Erythroblast (primary cell): ENCODE measurements at regions not wholly inside any gene's neighbourhood (a gene's known extent, or its start where the extent isn't known, plus 50 kb on each side); places are given as distances from the start of the nearest gene placed in this dataset.

Experiments used
- GATA1 ChIP-seq: IDR thresholded peaks from 2 replicates; pipeline ENCODE4 v1.6.1; 2011; ENCODE audit warnings: low read depth, mild to moderate bottlenecking, control low read depth, low read length, moderate library complexity
- POLR2A ChIP-seq: IDR thresholded peaks from 2 replicates; pipeline ENCODE4 v1.6.1; 2011; ENCODE audit warnings: mild to moderate bottlenecking, low read length

- TF ChIP-seq GATA1 (no peak), POLR2A (no peak)
Observed at GRCh38 chr20:60212695-60213094, 254.5 kb downstream of the CDH26 start.
